GOT3 (cell line): ENCODE measurements at regions not wholly inside any gene's neighbourhood (a gene's known extent, or its start where the extent isn't known, plus 50 kb on each side); places are given as distances from the start of the nearest gene placed in this dataset.
"Not testable (repeated sequence)": the region's sequence is repeated elsewhere in the genome, so short reads cannot be mapped to it uniquely, and the experiment has no call there.

ENCODE experiments used
- DNase-seq: peaks from one replicate; lab custom pipeline; 2025; ENCODE audit warnings: mixed read lengths; lab: John Stamatoyannopoulos, UW

- DNase-seq: no peak
Measured at GRCh38 chr14:58887931-58888330, 250.2 kb downstream of the DACT1 start.

- DNase-seq: no peak
Measured at GRCh38 chr14:58898655-58899316, 261.0 kb downstream of the DACT1 start.

- DNase-seq: no peak
Measured at GRCh38 chr14:58899317-58899713, 261.6 kb downstream of the DACT1 start.

GRCh38 chr14:58901826-58902225 lies 264.1 kb downstream of the DACT1 start:
- DNase-seq: no peak

GRCh38 chr14:58904776-58905175 lies 267.0 kb downstream of the DACT1 start:
- DNase-seq: no peak

GRCh38 chr14:58907803-58908202 lies 270.0 kb downstream of the DACT1 start:
- no peak for DNase-seq

GRCh38 chr14:58912287-58912686 lies 274.5 kb downstream of the DACT1 start:
- no peak for DNase-seq

- no peak for DNase-seq
Measured at GRCh38 chr14:58912799-58913432, 275.2 kb downstream of the DACT1 start.

GRCh38 chr14:58914279-58914855 lies 274.1 kb upstream of the DAAM1 start:
- no peak for DNase-seq

- DNase-seq: no peak
Measured at GRCh38 chr14:58915646-58916045, 272.8 kb upstream of the DAAM1 start.

GRCh38 chr14:58918066-58918738 lies 270.3 kb upstream of the DAAM1 start:
- no peak for DNase-seq

GRCh38 chr14:58919217-58919616 lies 269.2 kb upstream of the DAAM1 start:
- no peak for DNase-seq

- DNase-seq: no peak
Measured at GRCh38 chr14:58920230-58920629, 268.2 kb upstream of the DAAM1 start.

- DNase-seq: not testable (repeated sequence)
Measured at GRCh38 chr14:58922201-58922940, 266.1 kb upstream of the DAAM1 start.

- no peak for DNase-seq
Measured at GRCh38 chr14:58923751-58924405, 264.6 kb upstream of the DAAM1 start.

GRCh38 chr14:58941629-58942028 lies 246.8 kb upstream of the DAAM1 start:
- no peak for DNase-seq

- no peak for DNase-seq
Measured at GRCh38 chr14:58942516-58942915, 246.0 kb upstream of the DAAM1 start.

GRCh38 chr14:58944343-58944967 lies 244.0 kb upstream of the DAAM1 start:
- no peak for DNase-seq

GRCh38 chr14:58944968-58945356 lies 243.5 kb upstream of the DAAM1 start:
- no peak for DNase-seq

- DNase-seq: no peak
Measured at GRCh38 chr14:58946431-58946830, 242.0 kb upstream of the DAAM1 start.

GRCh38 chr14:58947156-58947555 lies 241.3 kb upstream of the DAAM1 start:
- DNase-seq: no peak
